Uterus (tissue), 2 donors: ENCODE measurements at regions not wholly inside any gene's neighbourhood (a gene's known extent, or its start where the extent isn't known, plus 50 kb on each side); places are given as distances from the start of the nearest gene placed in this dataset.

Source experiments
- CTCF ChIP-seq, 4 experiments: fragments of 200-600 bp in 2 of 4; fragments of 450-650 bp in 2 of 4; sonication (generic) in 2 of 4; IDR thresholded peaks; one replicate each; pipeline ENCODE4 v1.5.1; 2016 to 2019; ENCODE audit warnings: antibody characterized with exemption in 4 of 4, mild to moderate bottlenecking in 2 of 4, moderate library complexity in 1 of 4
- POLR2A ChIP-seq, 2 donors: fragments of 450-650 bp; IDR thresholded peaks; one replicate each; pipeline ENCODE4 v1.6.1; 2016; ENCODE audit warnings: antibody characterized with exemption in 2 of 2, mild to moderate bottlenecking in 1 of 2, moderate library complexity in 1 of 2

- TF ChIP-seq CTCF (IDR thresholded peaks at IDR 0.05) (no peak), POLR2A (IDR thresholded peaks at IDR 0.05) (no peak)
These were observed 472.0 kb downstream of the RPS24 start for GRCh38 chr10:78505657-78506056.
